Osteoblast (primary cell): ENCODE measurements at regions not wholly inside any gene's neighbourhood (a gene's known extent, or its start where the extent isn't known, plus 50 kb on each side); places are given as distances from the start of the nearest gene placed in this dataset.

ENCODE experiments used
- DNase-seq: peaks from one replicate; pipeline ENCODE4 v3.0.0; 2011; ENCODE audit warnings: low spot score, mixed read lengths; ENCODE audit not compliant: insufficient read length; ENCODE audit errors: missing footprints
- H2AFZ ChIP-seq: 2 replicates; pipeline ENCODE4 v1.6.0; 2011; ENCODE audit warnings: mild to moderate bottlenecking, low read length
- H3K27ac ChIP-seq: 2 replicates; pipeline ENCODE4 v1.5.1; 2011; ENCODE audit warnings: mild to moderate bottlenecking, low read depth, low read length, moderate library complexity
- H3K27me3 ChIP-seq: 2 replicates; pipeline ENCODE4 v1.6.0; 2012; ENCODE audit warnings: mild to moderate bottlenecking, control low read depth, inconsistent platforms, low read length, moderate library complexity; ENCODE audit not compliant: insufficient read depth
- H3K36me3 ChIP-seq: 2 replicates; pipeline ENCODE4 v1.5.1; 2011; ENCODE audit warnings: mild to moderate bottlenecking, low read length, control low read depth, moderate library complexity; ENCODE audit not compliant: insufficient read depth
- H3K4me1 ChIP-seq: 2 replicates; pipeline ENCODE4 v1.5.1; 2011; ENCODE audit warnings: mild to moderate bottlenecking, low read length, control low read depth, moderate library complexity; ENCODE audit not compliant: insufficient read depth
- H3K4me2 ChIP-seq: 2 replicates; pipeline ENCODE4 v1.6.0; 2011; ENCODE audit warnings: mild to moderate bottlenecking, low read length; ENCODE audit not compliant: insufficient read depth
- H3K4me3 ChIP-seq: fragments of 200-600 bp; sonication (generic); 3 replicates; pipeline ENCODE4 v1.5.1; 2012; ENCODE audit warnings: mild to moderate bottlenecking, low read length, inconsistent platforms; ENCODE audit not compliant: insufficient read depth
- H3K79me2 ChIP-seq: 2 replicates; pipeline ENCODE4 v1.6.0; 2012; ENCODE audit warnings: mild to moderate bottlenecking, low read length, control low read depth, inconsistent platforms; ENCODE audit not compliant: insufficient read depth
- H3K9me3 ChIP-seq: 2 replicates; pipeline ENCODE4 v1.5.1; 2011; ENCODE audit warnings: low read depth, low read length, control low read depth
- H4K20me1 ChIP-seq: 2 replicates; pipeline ENCODE4 v1.6.0; 2012; ENCODE audit warnings: mild to moderate bottlenecking, low read length, control low read depth; ENCODE audit not compliant: insufficient read depth
- CTCF ChIP-seq: IDR thresholded peaks from 2 replicates; pipeline ENCODE4 v1.5.1; 2011; ENCODE audit warnings: mild to moderate bottlenecking, low read depth, low read length, moderate library complexity; ENCODE audit errors: extremely low read depth

GRCh38 chr13:49844181-49844580 lies 51.7 kb upstream of the KPNA3 start:
- H3K4me1 ChIP-seq: no peaks in the 10 kb centered on the region
- no peaks in the 10 kb centered on the region for H3K36me3 ChIP-seq
- H3K9me3 ChIP-seq: no peaks in the 10 kb centered on the region
- no peaks in the 10 kb centered on the region for H3K27me3 ChIP-seq
- no peak overlapping the region for H3K27ac ChIP-seq
- no peak for TF ChIP-seq CTCF
- DNase-seq: no peak
- no peaks in the 10 kb centered on the region for H3K79me2 ChIP-seq
- H2AFZ ChIP-seq: peak overlapping the region; percentile 74
- H3K4me3 ChIP-seq: no peak overlapping the region
- H4K20me1 ChIP-seq: no peaks in the 10 kb centered on the region
- no peak overlapping the region for H3K4me2 ChIP-seq
